ENCODE measurements at regions not wholly inside any gene's neighbourhood (a gene's known extent, or its start where the extent isn't known, plus 50 kb on each side); places are given as distances from the start of the nearest gene placed in this dataset.
"Not testable (repeated sequence)": the region's sequence is repeated elsewhere in the genome, so short reads cannot be mapped to it uniquely, and the experiment has no call there.

- no peak for DNase-seq (ENCODE audit: low read depth)
- in situ Hi-C loops (cut with HindIII; ENCODE audit: low pct_unique_long_range_greater_than_20kb, low sequenced_read_pairs) = no loop called here
These were observed 578.8 kb downstream of the KCNT2 start for GRCh38 chr1:196029410-196029809.

DNA sequence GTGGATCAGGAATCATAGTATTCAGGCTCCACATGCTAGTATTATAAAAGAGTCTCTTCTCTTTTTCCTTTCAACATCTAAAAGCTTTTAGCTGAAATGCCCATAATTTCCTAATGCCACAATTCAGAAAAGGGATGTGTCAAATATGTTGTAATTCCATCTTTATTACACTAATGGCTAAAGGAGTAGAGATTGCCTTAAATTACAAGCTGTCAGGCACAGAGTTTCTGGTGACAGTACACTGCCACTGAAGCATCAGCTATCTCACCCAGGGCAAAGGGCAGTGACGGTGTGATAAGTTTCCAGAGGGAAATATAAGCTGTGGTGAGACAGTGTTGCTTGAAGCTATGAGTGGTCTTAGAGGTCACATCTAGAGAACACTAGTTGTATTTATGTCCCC is 581.1 kb downstream of the KCNT2 start:
- DNase-seq (ENCODE audit: low read depth) = no peak
- in situ Hi-C loops (cut with HindIII; ENCODE audit: low pct_unique_long_range_greater_than_20kb, low sequenced_read_pairs) = no loop called here

DNA sequence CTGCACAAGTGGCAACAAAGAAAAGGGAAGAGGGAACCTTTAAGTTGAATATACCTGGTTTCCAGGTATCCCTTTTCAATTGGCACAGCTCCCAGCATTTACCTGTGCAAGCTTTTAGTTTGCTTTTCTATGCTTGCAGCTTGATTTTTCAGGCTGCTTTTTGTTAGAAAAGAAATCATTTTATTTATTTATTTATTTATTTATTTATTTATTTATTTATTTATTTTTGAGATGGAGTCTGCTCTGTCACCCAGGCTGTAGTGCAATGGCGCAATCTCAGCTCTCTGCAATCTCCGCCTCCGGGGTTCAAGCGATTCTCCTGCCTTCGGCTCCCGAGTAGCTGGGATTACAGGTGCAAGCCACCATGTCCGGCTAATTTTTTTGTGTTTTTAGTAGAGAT is 587.1 kb downstream of the KCNT2 start:
- DNase-seq (ENCODE audit: low read depth); in situ Hi-C loops (cut with HindIII; ENCODE audit: low pct_unique_long_range_greater_than_20kb, low sequenced_read_pairs): not testable (repeated sequence)

- no peak for DNase-seq (ENCODE audit: low read depth)
- in situ Hi-C loops (cut with HindIII; ENCODE audit: low pct_unique_long_range_greater_than_20kb, low sequenced_read_pairs) = no loop called here
These were observed 598.9 kb downstream of the KCNT2 start for GRCh38 chr1:196009362-196009761.

DNA sequence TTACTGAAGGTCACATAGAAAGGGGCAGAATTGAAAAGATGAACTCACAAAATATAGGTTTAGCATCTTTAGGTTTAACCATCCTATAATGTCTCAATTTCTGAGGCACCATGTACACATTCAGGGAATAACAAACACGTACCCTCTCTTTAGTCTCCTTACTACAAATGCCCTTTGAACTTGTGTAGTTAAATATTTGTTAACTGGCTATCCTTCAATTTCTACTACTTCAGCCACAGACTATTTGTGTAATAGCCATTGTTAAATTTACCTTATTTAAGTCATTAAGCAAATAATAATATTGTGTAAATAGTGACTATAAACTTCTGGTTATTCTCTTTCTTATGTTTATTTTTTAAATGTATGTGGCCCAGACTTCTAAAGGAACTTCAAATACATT is 600.5 kb downstream of the KCNT2 start:
- in situ Hi-C loops (cut with HindIII; ENCODE audit: low pct_unique_long_range_greater_than_20kb, low sequenced_read_pairs) = no loop called here
- no peak for DNase-seq (ENCODE audit: low read depth)

GRCh38 chr1:196005426-196005825 is 602.8 kb downstream of the KCNT2 start:
- no peak for DNase-seq (ENCODE audit: low read depth)
- in situ Hi-C loops (cut with HindIII; ENCODE audit: low pct_unique_long_range_greater_than_20kb, low sequenced_read_pairs) = no loop called here

GRCh38 chr1:196004388-196004787 is 603.9 kb downstream of the KCNT2 start:
- in situ Hi-C loops (cut with HindIII; ENCODE audit: low pct_unique_long_range_greater_than_20kb, low sequenced_read_pairs); DNase-seq (ENCODE audit: low read depth): not testable (repeated sequence)

DNA sequence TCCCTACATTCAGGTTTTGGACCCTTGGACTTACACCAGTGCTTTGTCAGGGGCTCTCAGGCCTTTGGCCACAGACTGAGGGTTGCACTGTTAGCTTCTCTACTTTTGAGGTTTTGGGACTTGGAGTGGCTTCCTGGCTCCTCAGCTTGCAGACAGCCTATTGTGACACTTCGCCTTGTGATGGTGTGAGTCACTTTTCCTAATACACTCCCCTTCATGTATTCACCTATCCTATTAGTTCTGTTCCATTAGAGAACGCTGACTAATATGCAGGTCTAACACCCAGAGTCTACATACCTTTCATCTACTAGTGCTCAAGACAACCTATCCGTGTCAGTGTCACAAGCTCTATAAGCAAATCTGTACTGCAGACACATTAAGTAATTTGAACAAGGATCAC is 605.3 kb downstream of the KCNT2 start:
- in situ Hi-C loops (cut with HindIII; ENCODE audit: low pct_unique_long_range_greater_than_20kb, low sequenced_read_pairs) = no loop called here
- peak; percentile 50 for DNase-seq (ENCODE audit: low read depth)

- DNase-seq (ENCODE audit: low read depth); in situ Hi-C loops (cut with HindIII; ENCODE audit: low pct_unique_long_range_greater_than_20kb, low sequenced_read_pairs): not testable (repeated sequence)
These were observed 605.9 kb downstream of the KCNT2 start for GRCh38 chr1:196002296-196002695.

- in situ Hi-C loops (cut with HindIII; ENCODE audit: low pct_unique_long_range_greater_than_20kb, low sequenced_read_pairs) = no loop called here
- no peak for DNase-seq (ENCODE audit: low read depth)
These were observed 607.1 kb downstream of the KCNT2 start for GRCh38 chr1:196001188-196001587.

GRCh38 chr1:195999022-195999421 is 609.2 kb downstream of the KCNT2 start:
- no peak for DNase-seq (ENCODE audit: low read depth)
- in situ Hi-C loops (cut with HindIII; ENCODE audit: low pct_unique_long_range_greater_than_20kb, low sequenced_read_pairs) = no loop called here

DNA sequence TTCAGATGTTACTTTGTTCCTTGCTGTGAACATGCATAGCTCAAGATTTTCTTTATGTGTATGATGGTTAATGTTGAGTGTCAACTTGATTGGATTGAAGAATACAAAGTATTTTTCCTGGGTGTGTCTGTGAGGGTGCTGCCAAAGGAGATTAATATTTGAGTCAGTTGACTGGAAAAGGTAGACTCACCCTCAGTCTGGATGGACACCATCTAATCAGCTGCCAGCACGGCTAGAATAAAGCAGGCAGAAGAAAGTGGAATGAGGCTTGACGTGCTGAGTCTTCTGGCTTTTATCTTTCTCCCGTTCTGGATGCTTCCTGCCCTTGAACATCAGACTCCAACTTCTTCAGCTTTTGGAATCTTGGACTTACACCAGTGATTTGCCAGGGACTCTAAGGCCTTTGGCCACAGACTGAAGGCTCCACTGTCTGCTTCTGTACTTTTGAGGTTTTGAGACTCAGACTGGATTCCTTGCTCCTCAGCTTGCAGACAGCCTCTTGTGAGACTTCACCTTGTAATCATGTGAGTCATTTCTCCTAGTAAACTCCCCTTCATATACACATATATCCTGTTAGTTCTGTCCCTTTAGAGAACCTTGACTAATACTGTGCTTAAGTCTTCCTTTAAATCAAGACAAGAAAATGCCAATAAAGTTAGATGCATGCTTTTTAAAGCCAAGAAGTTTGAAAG is 626.6 kb downstream of the KCNT2 start:
- no peak for DNase-seq (ENCODE audit: low read depth)
- in situ Hi-C loops (cut with HindIII; ENCODE audit: low pct_unique_long_range_greater_than_20kb, low sequenced_read_pairs) = no loop called here

GRCh38 chr1:195979646-195980045 is 628.6 kb downstream of the KCNT2 start:
- in situ Hi-C loops (cut with HindIII; ENCODE audit: low pct_unique_long_range_greater_than_20kb, low sequenced_read_pairs) = no loop called here

DNA sequence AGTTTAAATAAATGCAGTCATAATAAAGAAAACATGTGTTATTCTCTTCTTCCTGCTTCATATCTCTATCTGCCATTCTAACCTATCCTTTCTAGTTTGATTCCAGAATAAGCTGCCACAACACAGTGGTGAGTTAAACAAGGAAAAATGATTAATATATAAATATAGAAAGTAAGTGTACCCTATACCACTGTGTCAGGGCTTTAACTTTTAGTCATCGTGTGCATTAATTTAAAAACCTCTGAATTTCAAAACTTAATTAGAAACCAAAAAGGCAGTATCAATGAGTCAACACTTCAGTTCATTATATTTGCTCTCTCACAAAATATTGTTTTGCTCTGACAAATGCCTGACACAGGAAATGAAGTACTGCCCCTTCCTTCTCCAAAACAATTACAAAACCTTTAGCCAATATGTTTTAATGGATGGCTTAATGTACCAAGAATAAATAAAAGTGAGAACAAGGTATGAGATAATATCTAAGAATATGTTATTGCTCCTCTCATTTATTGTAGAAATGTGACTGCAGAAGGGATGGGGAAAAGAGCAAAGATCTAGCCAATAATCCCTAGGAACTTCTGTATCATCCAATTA is 634.8 kb downstream of the KCNT2 start:
- DNase-seq (ENCODE audit: low read depth) = no peak
- in situ Hi-C loops (cut with HindIII; ENCODE audit: low pct_unique_long_range_greater_than_20kb, low sequenced_read_pairs) = no loop called here

More at GRCh38 chr1:195979646-195980045, 628.6 kb downstream of the KCNT2 start:
- no peak for DNase-seq (ENCODE audit: low read depth)

DNA sequence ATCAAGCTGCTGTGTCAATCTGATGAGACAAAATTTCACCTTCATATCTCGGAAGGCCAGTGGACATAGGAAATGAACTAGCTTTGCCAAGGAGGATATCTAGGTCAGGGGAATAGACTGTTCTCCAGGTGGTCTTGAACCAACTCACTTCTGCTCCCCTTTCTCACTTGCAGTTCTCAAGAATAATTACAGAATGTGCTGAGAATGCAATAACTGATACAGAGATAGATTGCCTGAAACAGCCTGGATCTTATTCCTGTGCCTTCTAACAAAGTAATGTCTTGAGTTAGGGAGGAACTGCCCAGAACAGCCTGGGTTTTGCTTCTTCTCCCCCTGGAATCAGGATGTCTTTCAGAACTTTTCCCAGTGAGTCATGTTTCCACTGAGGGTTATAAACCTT is 636.7 kb downstream of the KCNT2 start:
- in situ Hi-C loops (cut with HindIII; ENCODE audit: low pct_unique_long_range_greater_than_20kb, low sequenced_read_pairs) = no loop called here
- no peak for DNase-seq (ENCODE audit: low read depth)

GRCh38 chr1:195970209-195970608 is 638.0 kb downstream of the KCNT2 start:
- in situ Hi-C loops (cut with HindIII; ENCODE audit: low pct_unique_long_range_greater_than_20kb, low sequenced_read_pairs) = no loop called here
- no peak for DNase-seq (ENCODE audit: low read depth)

GRCh38 chr1:195965475-195965874 is 642.8 kb downstream of the KCNT2 start:
- DNase-seq (ENCODE audit: low read depth) = no peak
- in situ Hi-C loops (cut with HindIII; ENCODE audit: low pct_unique_long_range_greater_than_20kb, low sequenced_read_pairs) = no loop called here

GRCh38 chr1:195965036-195965435 is 643.2 kb downstream of the KCNT2 start:
- in situ Hi-C loops (cut with HindIII; ENCODE audit: low pct_unique_long_range_greater_than_20kb, low sequenced_read_pairs) = no loop called here
- DNase-seq (ENCODE audit: low read depth) = no peak

DNA sequence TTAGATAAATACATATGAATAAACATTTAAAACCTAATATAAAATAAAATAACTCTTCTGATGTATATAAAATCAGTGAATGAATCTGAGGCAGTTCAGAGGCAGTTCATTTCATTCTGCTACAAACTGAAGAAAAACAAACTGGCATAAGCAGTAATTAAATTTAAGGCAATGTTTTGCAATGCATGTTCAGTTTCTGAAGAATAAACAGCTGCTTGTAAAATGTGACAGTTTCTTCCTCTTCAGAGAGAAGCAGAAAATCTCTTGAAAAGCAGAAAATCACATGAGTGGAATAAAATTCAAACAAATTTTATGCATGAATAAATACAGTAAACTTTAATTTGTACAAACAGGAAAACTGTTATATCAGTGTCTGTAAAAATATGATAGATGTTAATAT is 643.7 kb downstream of the KCNT2 start:
- no peak for DNase-seq (ENCODE audit: low read depth)
- in situ Hi-C loops (cut with HindIII; ENCODE audit: low pct_unique_long_range_greater_than_20kb, low sequenced_read_pairs) = no loop called here

DNA sequence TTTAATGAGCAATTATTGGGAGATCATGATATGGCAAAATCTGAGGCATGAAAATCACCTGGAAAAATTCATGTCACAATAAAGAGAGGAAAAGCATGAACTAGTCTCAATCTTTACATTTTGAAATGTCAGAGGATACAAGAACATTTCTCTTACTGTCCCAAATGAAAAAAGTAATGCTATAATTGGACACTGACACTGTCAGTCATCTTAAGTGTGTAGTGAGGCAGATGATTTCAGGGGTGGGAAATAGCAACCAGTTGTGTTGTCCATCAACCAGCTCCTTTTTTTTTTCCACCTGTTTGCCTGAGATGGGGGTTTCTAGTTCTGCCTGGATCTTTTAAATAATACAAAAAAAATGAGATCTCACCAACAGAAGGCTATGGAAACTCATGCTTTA is 646.2 kb downstream of the KCNT2 start:
- in situ Hi-C loops (cut with HindIII; ENCODE audit: low pct_unique_long_range_greater_than_20kb, low sequenced_read_pairs) = no loop called here

More for the DNA sequence above, 646.2 kb downstream of the KCNT2 start:
- DNase-seq (ENCODE audit: low read depth) = no peak

Measured in Caki2 (cell line).